Chondrocyte (in vitro differentiated cells): ENCODE measurements at regions not wholly inside any gene's neighbourhood (a gene's known extent, or its start where the extent isn't known, plus 50 kb on each side); places are given as distances from the start of the nearest gene placed in this dataset.

ENCODE experiments used
- DNase-seq: peaks from one replicate; pipeline ENCODE4 v3.0.0; 2021; ENCODE audit warnings: mixed read lengths, low spot score
- H3K27ac Mint-ChIP-seq: one replicate; pipeline ENCODE4 v1.8.0; 2021; ENCODE audit warnings: mild to moderate bottlenecking, moderate library complexity, mixed read lengths; ENCODE audit not compliant: unreplicated experiment
- H3K27me3 Mint-ChIP-seq: 2 replicates; pipeline ENCODE4 v1.8.0; 2021; ENCODE audit warnings: low read depth, mixed read lengths
- H3K36me3 Mint-ChIP-seq: 2 replicates; pipeline ENCODE4 v1.8.0; 2021; ENCODE audit warnings: low read depth, mixed read lengths
- H3K4me1 Mint-ChIP-seq: 2 replicates; pipeline ENCODE4 v1.8.0; 2021; ENCODE audit warnings: low read depth, mild to moderate bottlenecking, mixed read lengths
- H3K4me3 Mint-ChIP-seq: one replicate; pipeline ENCODE4 v1.8.0; 2021; ENCODE audit warnings: mild to moderate bottlenecking, moderate library complexity, mixed read lengths; ENCODE audit not compliant: unreplicated experiment
- H3K9me3 Mint-ChIP-seq: 2 replicates; pipeline ENCODE4 v1.8.0; 2021; ENCODE audit warnings: low read depth, mixed read lengths
- TF ChIP-seq, protein P1 (sequence below): fragments of 200-600 bp; sonication (generic); IDR thresholded peaks from 2 replicates; pipeline ENCODE4 v1.5.0; 2021; ENCODE audit warnings: antibody characterized with exemption, mild to moderate bottlenecking, moderate library complexity

DNA sequence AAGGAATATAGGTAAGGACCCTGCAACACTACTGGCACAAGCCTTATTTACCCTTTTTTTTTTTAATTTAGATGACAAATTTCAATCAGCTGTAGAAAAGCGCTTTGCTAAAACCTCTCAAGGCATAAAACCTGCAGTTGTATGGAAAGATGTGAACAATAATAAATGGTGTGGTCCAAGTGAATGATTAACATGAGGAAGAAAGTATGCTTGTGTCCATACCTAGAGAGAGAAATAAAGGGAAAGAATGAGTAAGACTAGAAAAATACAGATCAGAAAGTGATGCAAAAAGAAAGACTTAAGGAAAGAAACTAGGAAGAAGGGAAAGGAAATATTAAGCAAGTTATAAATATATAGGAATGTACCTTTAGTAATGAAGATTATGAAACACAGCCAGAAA, 119.2 kb upstream of the SCN7A start:
- DNase-seq, result no peak
- H3K9me3 Mint-ChIP-seq, result peaks cover 5% of the 10 kb centered on the region
- H3K4me1 Mint-ChIP-seq, result peaks cover 11% of the 10 kb centered on the region
- no peak overlapping the region for H3K4me3 Mint-ChIP-seq
- peaks cover 2% of the 10 kb centered on the region for H3K27me3 Mint-ChIP-seq
- H3K27ac Mint-ChIP-seq, result no peak overlapping the region
- H3K36me3 Mint-ChIP-seq, result no peaks in the 10 kb centered on the region
- TF ChIP-seq, protein P1, sequence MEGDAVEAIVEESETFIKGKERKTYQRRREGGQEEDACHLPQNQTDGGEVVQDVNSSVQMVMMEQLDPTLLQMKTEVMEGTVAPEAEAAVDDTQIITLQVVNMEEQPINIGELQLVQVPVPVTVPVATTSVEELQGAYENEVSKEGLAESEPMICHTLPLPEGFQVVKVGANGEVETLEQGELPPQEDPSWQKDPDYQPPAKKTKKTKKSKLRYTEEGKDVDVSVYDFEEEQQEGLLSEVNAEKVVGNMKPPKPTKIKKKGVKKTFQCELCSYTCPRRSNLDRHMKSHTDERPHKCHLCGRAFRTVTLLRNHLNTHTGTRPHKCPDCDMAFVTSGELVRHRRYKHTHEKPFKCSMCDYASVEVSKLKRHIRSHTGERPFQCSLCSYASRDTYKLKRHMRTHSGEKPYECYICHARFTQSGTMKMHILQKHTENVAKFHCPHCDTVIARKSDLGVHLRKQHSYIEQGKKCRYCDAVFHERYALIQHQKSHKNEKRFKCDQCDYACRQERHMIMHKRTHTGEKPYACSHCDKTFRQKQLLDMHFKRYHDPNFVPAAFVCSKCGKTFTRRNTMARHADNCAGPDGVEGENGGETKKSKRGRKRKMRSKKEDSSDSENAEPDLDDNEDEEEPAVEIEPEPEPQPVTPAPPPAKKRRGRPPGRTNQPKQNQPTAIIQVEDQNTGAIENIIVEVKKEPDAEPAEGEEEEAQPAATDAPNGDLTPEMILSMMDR, result no peak

DNA sequence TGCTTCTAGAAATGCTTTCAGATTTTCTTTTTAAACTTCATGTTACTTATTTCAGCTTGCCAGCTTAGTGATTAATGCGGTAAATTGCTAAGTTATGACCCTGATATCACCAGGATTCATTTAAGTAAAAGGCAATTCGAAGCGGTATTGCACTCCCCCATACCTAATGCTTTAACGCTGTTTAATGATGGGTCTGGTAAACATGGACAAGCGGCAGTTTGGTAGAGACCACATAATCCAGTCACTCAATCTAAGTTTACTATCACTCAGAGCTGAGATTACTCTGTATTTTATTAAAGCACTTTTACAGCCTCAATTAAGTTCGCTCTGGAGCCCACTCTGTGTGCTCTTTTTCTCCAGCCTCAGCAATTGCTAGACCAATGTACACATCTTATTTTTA, 118.2 kb upstream of the SCN7A start:
- H3K4me1 Mint-ChIP-seq, result peaks cover 11% of the 10 kb centered on the region
- H3K9me3 Mint-ChIP-seq, result peaks cover 5% of the 10 kb centered on the region
- no peak for DNase-seq
- TF ChIP-seq, protein P1, result no peak
- peaks cover 2% of the 10 kb centered on the region for H3K27me3 Mint-ChIP-seq
- H3K4me3 Mint-ChIP-seq, result no peak overlapping the region
- no peak overlapping the region for H3K27ac Mint-ChIP-seq
- no peaks in the 10 kb centered on the region for H3K36me3 Mint-ChIP-seq

DNA sequence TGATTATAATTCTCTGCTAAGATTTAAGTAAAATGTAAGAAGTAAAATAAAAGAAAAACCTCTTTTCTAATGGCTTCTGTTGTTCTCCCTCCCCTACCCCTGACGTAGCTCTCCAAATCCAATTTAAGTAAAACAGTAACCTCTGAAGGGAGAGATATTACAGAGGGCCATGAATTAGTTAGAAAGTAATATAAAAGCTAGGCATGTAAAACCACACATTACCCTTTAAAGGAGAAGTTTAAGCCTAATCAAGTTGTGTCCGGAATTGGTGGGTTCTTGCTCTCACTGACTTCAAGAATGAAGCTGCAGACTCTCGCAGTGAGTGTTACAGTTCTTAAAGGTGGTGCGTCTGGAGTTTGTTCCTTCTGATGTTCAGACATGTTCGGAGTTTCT, 116.9 kb upstream of the SCN7A start:
- Mint-ChIP-seq H3K9me3 (peaks cover 2% of the 10 kb centered on the region), H3K4me3 (no peak overlapping the region), H3K4me1 (peaks cover 11% of the 10 kb centered on the region), H3K27ac (no peak overlapping the region), H3K36me3 (no peaks in the 10 kb centered on the region), H3K27me3 (peaks cover 2% of the 10 kb centered on the region)
- DNase-seq, result no peak
- TF ChIP-seq, protein P1, result no peak

DNA sequence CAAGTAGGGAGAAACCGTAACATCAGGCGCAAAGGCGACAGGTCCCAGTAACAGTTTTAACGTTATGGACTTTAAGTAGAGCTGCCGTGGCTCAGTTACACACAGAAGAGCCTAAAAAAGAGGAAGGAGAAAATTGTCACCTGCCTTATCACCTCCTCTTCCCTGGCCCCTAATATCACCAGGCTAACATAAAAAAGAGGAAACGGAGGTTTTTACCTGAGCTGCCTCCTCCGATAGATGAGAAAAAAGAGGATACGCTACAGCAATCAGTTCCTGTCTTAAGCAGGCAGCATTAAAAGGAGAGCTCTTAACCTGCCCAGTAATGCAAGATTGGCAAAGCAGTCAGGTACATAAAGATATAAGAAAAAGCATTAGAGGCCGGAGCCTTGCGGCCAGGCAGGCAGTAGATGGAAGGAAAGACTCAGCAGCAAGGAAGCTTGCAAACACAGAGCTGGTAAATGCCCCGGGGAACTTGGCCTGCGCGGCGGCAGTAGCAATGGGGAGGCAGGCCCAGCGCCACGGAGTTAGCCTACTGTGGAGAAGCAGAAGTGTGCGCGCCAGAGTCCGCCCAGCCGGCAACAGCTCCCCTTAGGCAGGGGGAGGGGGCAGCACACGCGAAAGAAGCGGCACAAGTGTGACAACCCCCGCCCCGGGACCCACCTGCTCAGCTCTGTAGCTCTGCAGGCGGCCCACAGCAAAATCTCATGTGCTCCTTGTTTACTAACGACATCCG, 116.3 kb upstream of the SCN7A start:
- H3K4me1 Mint-ChIP-seq, result peaks cover 11% of the 10 kb centered on the region
- TF ChIP-seq, protein P1, result no peak
- DNase-seq, result no peak
- H3K27me3 Mint-ChIP-seq, result peaks cover 2% of the 10 kb centered on the region
- H3K9me3 Mint-ChIP-seq, result peaks cover under 1% of the 10 kb centered on the region
- H3K36me3 Mint-ChIP-seq, result no peaks in the 10 kb centered on the region
- no peak overlapping the region for H3K27ac Mint-ChIP-seq
- H3K4me3 Mint-ChIP-seq, result no peak overlapping the region

DNA sequence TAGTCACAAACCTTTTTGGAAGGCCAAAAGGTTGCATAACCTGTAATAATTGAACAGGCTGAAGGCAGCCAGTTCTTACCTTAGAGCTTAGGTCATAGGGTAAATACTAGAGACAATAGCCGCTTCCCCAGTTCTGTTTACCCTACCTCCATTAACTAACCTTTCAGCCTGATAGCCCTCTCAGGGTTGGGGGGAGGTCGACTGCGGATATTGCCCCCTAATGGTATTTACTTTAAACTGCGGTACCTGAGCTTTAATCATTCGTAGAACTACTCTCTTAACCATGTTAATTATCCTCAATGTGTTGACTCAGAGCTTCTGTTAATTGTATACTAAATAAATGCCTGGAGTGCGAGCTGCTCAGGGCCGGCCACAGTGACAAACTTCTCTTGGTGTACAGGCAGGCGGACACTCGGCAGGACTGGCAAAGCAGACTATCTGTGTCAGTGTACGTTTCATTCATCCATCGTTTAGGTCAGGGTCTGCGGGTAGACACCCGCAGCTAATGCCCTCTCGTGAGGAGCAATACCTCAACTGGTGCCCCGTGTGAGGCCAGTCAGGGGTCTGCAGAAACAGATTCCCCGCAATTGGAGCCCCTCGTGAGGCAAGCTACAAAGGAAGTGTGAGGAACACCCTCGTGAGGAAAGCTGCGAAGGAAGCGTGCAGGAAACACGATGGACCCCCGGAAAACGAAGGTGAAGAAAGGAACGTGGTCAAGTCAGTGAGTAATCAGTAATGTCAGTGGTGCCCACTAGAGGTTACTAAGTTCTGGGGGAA, 115.3 kb upstream of the SCN7A start:
- peaks cover 2% of the 10 kb centered on the region for H3K27me3 Mint-ChIP-seq

More for the DNA sequence above, 115.3 kb upstream of the SCN7A start:
- DNase-seq, result no peak
- H3K27ac Mint-ChIP-seq, result no peak overlapping the region
- H3K36me3 Mint-ChIP-seq, result no peaks in the 10 kb centered on the region
- H3K4me3 Mint-ChIP-seq, result no peak overlapping the region
- peaks cover 11% of the 10 kb centered on the region for H3K4me1 Mint-ChIP-seq
- H3K9me3 Mint-ChIP-seq, result no peaks in the 10 kb centered on the region
- TF ChIP-seq, protein P1, result peak; percentile 11
